DND-41 (cell line): ENCODE measurements at regions not wholly inside any gene's neighbourhood (a gene's known extent, or its start where the extent isn't known, plus 50 kb on each side); places are given as distances from the start of the nearest gene placed in this dataset.

Source experiments
- ATAC-seq: fragments of 200-7000 bp; cut with Tn5 transposase; 3 replicates; pipeline ENCODE4 v1.9.1; 2021; ENCODE audit warnings: low read depth; ENCODE audit not compliant: insufficient read depth
- DNase-seq: peaks from one replicate; pipeline ENCODE4 v3.0.0-alpha.2; 2020
- H2AFZ ChIP-seq: 2 replicates; pipeline ENCODE4 v1.6.0; 2012; ENCODE audit warnings: low read depth, low read length
- H3K27ac ChIP-seq: 2 replicates; pipeline ENCODE4 v1.5.1; 2012; ENCODE audit warnings: low read length, inconsistent platforms
- H3K27me3 ChIP-seq: fragments of 200-600 bp; sonication (generic); 2 replicates; pipeline ENCODE4 v1.6.0; 2012; ENCODE audit warnings: low read length, mild to moderate bottlenecking, inconsistent platforms; ENCODE audit not compliant: insufficient read depth, poor library complexity
- H3K36me3 ChIP-seq: 2 replicates; pipeline ENCODE4 v1.5.1; 2012; ENCODE audit warnings: low read length, inconsistent platforms; ENCODE audit not compliant: insufficient read depth
- H3K4me1 ChIP-seq: 2 replicates; pipeline ENCODE4 v1.5.1; 2012; ENCODE audit warnings: mild to moderate bottlenecking, low read length; ENCODE audit not compliant: insufficient read depth
- H3K4me2 ChIP-seq: 2 replicates; pipeline ENCODE4 v1.6.0; 2012; ENCODE audit warnings: mild to moderate bottlenecking, moderate library complexity, low read length, inconsistent platforms; ENCODE audit not compliant: insufficient read depth
- H3K4me3 ChIP-seq, 2 experiments: fragments of 200-600 bp in 1 of 2; shearing (Covaris generic) in 1 of 2; 2 replicates each; pipeline ENCODE4 v1.5.1; 2012 to 2016; ENCODE audit warnings: inconsistent platforms in 2 of 2, low read length in 2 of 2, mild to moderate bottlenecking in 2 of 2, low read depth in 1 of 2, moderate library complexity in 1 of 2
- H3K79me2 ChIP-seq: 2 replicates; pipeline ENCODE4 v1.6.0; 2012; ENCODE audit warnings: low read length, inconsistent platforms; ENCODE audit not compliant: insufficient read depth
- H3K9ac ChIP-seq: 2 replicates; pipeline ENCODE4 v1.6.0; 2012; ENCODE audit warnings: low read depth, mild to moderate bottlenecking, inconsistent platforms, low read length, moderate library complexity
- H3K9me3 ChIP-seq: 2 replicates; pipeline ENCODE4 v1.5.1; 2012; ENCODE audit warnings: low read length, moderate library complexity, mild to moderate bottlenecking, inconsistent platforms; ENCODE audit not compliant: insufficient read depth, severe bottlenecking
- H4K20me1 ChIP-seq: 2 replicates; pipeline ENCODE4 v1.6.0; 2012; ENCODE audit warnings: low read length; ENCODE audit not compliant: insufficient read depth
- EZH2 ChIP-seq: IDR thresholded peaks from 3 replicates; pipeline ENCODE4 v1.6.1; 2012; ENCODE audit warnings: borderline replicate concordance, low read depth, mild to moderate bottlenecking, moderate library complexity, low read length, inconsistent platforms; ENCODE audit not compliant: severe bottlenecking
- TF ChIP-seq, protein P1 (sequence below): IDR thresholded peaks from 2 replicates; pipeline ENCODE4 v1.5.1; 2012; ENCODE audit warnings: borderline replicate concordance, low read length, moderate library complexity, mild to moderate bottlenecking; ENCODE audit not compliant: poor library complexity, severe bottlenecking; ENCODE audit errors: extremely low read depth

DNA sequence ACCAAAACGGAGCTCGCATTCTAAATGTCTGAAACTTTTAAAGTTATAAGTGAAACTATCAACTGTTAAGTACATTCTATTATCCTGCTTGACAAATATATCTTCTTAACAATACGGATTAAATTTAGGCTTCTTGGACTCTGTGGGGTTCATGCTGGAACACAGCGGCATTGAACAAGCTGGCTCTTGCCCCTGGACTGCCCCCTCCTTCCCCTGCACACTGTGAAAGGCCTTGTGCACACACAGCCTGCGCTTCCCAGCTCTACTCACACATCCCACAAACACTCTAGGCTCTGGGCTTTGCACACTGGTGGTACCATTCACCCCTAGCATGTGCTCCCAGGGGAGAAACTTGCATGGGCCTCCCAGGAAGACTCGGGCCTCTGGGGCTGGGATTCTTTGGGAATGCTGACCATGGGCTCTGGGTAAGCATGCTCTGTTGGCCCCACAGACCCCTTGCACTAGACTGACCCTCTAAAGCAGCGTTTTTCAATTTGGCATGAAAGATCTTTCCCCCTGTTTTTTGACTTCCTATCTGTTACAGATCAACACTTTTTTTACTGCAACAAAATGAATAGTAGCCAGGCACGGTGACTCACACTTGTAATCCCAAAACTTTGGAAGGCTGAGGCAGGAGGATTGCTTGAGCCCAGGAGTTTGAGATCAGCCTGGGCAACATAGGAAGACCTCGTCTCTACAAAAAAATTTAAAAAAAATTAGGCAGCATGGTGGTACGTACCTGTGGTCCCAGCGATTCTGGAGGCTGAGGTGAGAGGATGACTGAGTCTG lies 96.2 kb upstream of the CPM start:
- H3K4me1 ChIP-seq: no peaks in the 10 kb centered on the region
- no peak overlapping the region for H3K27ac ChIP-seq
- H2AFZ ChIP-seq: no peak overlapping the region
- H3K27me3 ChIP-seq: peaks cover 8% of the 10 kb centered on the region
- no peak overlapping the region for H3K4me2 ChIP-seq
- H3K4me3 ChIP-seq: no peak overlapping the region
- ATAC-seq: no peak
- TF ChIP-seq, protein P1, sequence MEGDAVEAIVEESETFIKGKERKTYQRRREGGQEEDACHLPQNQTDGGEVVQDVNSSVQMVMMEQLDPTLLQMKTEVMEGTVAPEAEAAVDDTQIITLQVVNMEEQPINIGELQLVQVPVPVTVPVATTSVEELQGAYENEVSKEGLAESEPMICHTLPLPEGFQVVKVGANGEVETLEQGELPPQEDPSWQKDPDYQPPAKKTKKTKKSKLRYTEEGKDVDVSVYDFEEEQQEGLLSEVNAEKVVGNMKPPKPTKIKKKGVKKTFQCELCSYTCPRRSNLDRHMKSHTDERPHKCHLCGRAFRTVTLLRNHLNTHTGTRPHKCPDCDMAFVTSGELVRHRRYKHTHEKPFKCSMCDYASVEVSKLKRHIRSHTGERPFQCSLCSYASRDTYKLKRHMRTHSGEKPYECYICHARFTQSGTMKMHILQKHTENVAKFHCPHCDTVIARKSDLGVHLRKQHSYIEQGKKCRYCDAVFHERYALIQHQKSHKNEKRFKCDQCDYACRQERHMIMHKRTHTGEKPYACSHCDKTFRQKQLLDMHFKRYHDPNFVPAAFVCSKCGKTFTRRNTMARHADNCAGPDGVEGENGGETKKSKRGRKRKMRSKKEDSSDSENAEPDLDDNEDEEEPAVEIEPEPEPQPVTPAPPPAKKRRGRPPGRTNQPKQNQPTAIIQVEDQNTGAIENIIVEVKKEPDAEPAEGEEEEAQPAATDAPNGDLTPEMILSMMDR: no peak
- TF ChIP-seq EZH2: no peak
- H3K36me3 ChIP-seq: no peaks in the 10 kb centered on the region
- no peak overlapping the region for H3K9ac ChIP-seq
- no peaks in the 10 kb centered on the region for H3K79me2 ChIP-seq
- no peak for DNase-seq
- H3K9me3 ChIP-seq: no peaks in the 10 kb centered on the region
- H4K20me1 ChIP-seq: no peaks in the 10 kb centered on the region

- no peak overlapping the region for H2AFZ ChIP-seq
- H3K4me3 ChIP-seq: no peak overlapping the region
- H3K79me2 ChIP-seq: no peaks in the 10 kb centered on the region
- DNase-seq (no peak), ATAC-seq (no peak)
- no peaks in the 10 kb centered on the region for H3K9me3 ChIP-seq
- TF ChIP-seq, protein P1: no peak
- no peak for TF ChIP-seq EZH2
- no peaks in the 10 kb centered on the region for H3K4me1 ChIP-seq
- no peaks in the 10 kb centered on the region for H3K36me3 ChIP-seq
- H3K9ac ChIP-seq: no peak overlapping the region
- no peak overlapping the region for H3K4me2 ChIP-seq
- no peaks in the 10 kb centered on the region for H4K20me1 ChIP-seq
- H3K27me3 ChIP-seq: peaks cover 6% of the 10 kb centered on the region
- no peak overlapping the region for H3K27ac ChIP-seq
Observed at GRCh38 chr12:69030321-69030720, 97.3 kb upstream of the CPM start.

DNA sequence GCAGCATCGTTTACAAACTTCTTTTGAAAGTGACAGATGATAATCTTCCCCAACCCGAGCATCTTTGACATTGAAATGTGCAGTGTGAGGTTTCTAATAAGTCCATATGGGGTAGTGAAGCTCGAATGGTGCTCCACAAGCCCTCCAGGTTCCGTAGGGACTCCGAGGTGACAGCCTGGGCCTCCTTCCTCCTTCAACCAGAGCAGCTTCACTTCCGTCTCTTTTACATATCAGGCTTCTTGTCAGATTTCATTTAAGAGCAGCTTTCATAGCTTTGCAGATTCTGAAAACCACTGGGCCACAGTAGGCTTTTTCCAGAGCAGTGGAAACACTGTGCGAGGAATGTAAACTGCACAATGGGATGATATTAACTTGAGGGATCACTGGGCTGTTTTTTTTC lies 103.6 kb upstream of the CPM start:
- H3K9me3 ChIP-seq: no peaks in the 10 kb centered on the region
- H3K36me3 ChIP-seq: no peaks in the 10 kb centered on the region
- no peaks in the 10 kb centered on the region for H3K4me1 ChIP-seq
- no peaks in the 10 kb centered on the region for H3K79me2 ChIP-seq
- H4K20me1 ChIP-seq: no peaks in the 10 kb centered on the region
- H3K4me2 ChIP-seq: no peak overlapping the region
- ATAC-seq (no peak), DNase-seq (no peak)
- H2AFZ ChIP-seq: no peak overlapping the region
- no peak overlapping the region for H3K27ac ChIP-seq
- H3K9ac ChIP-seq: no peak overlapping the region
- H3K4me3 ChIP-seq: no peak overlapping the region
- TF ChIP-seq EZH2: no peak
- TF ChIP-seq, protein P1: no peak
- H3K27me3 ChIP-seq: no peaks in the 10 kb centered on the region

DNA sequence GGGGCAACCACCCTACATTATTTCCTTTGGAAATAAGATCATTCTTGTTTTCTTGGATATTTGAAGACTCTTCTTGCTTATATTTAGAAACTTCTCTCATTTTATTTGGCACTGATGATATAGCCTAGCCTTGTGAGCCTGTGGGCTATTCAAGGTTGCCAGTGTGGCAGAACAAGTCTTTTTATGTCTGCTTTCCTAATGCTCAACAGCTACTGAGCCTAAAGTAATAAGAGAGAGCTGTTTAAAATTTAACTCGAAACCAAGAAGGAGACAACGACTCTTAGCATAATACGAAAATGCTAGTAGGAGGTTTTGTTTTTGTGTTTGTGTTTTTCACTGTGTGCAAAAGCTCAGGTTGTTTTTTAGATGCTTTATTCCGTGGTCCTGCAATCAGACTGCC lies 104.0 kb upstream of the CPM start:
- Histone ChIP-seq H3K9me3 (no peaks in the 10 kb centered on the region), H4K20me1 (no peaks in the 10 kb centered on the region), H3K4me2 (no peak overlapping the region), H3K36me3 (no peaks in the 10 kb centered on the region), H3K4me1 (no peaks in the 10 kb centered on the region), H3K79me2 (no peaks in the 10 kb centered on the region), H3K9ac (no peak overlapping the region), H3K4me3 (no peak overlapping the region), H3K27ac (no peak overlapping the region), H2AFZ (no peak overlapping the region), H3K27me3 (no peaks in the 10 kb centered on the region)
- no peak for DNase-seq
- no peak for TF ChIP-seq EZH2
- TF ChIP-seq, protein P1: no peak
- no peak for ATAC-seq
